HG02571 (cell line): ENCODE measurements at regions not wholly inside any gene's neighbourhood (a gene's known extent, or its start where the extent isn't known, plus 50 kb on each side); places are given as distances from the start of the nearest gene placed in this dataset.
"Not testable (repeated sequence)": the region's sequence is repeated elsewhere in the genome, so short reads cannot be mapped to it uniquely, and the experiment has no call there.

Source experiments
- ATAC-seq: cut with Tn5 transposase; IDR thresholded peaks from one replicate; pipeline ENCODE4 v1.9.1; 2021; ENCODE audit warnings: mild to moderate bottlenecking, moderate library complexity; ENCODE audit not compliant: unreplicated experiment

DNA sequence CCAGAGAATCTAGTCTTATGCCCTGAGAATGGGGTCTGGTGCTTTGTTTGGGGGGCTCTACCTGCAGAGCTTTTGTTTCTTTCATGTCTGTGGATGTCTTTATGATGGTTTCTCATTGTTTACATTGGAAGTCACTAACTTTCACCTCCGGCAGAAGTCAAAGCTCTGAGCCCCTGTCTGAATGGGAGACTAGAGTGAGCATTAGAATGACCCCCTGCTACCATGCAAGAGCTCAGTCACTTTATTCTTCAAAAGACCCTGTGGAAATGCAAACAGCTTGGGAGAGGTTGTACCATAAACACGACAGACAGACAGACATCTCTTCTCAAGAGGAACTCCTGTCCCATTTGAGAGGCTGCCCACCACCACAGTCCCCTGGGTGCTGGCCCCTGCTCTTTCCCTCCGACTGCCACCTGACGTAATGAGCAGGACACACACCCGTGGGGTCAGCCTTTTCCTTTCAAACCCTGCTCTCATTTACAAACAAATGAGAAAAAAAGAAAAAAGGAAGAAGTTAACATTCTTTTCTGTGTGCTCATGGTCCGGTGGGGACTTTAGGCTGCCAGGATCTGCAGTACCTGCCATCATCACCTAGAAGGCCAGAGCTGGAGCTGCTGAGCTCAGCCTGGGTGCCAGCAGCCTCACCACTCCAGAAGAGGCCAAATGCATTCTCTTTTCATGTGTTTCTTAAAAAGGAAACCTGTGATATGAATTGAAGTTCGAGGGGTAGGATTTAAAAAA lies 91.6 kb downstream of the FZD1 start:
- no peak for ATAC-seq

DNA sequence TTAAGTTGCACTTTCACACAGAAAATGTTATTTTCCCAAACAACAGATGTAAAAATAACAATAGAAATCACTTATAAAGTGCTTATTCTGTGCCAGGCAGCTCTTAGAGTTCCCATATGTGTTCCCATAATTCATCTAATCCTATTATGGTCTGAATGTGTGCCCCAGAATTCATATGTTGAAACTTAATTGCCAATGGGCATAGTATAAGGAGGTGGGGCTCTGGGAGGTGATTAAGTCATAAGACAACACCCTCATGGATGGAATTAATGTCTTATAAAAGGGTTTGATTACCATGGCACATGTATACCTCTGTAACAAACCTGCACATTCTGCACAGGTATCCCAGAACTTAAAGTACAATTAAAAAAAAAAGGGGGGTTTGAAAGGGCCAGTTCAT lies 92.7 kb downstream of the FZD1 start:
- no peak for ATAC-seq

DNA sequence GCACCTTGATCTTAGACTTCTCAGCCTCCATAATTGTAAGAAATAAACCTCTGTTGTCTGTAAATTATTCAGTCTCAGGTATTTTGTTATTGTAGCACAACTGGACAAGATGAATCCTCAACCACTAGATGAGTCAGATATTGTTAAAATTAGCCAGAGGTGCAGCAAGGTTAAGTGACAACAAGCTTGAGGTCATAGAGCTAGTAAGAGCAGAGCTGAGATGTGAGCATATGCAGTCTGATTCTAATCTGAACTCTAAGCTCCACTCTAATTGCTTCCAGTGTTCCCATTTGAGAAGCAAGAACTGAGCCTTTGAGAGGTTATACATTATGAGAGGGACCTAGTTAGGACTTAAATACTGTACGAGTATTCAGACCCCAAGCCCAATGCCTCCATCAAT lies 93.1 kb downstream of the FZD1 start:
- no peak for ATAC-seq

DNA sequence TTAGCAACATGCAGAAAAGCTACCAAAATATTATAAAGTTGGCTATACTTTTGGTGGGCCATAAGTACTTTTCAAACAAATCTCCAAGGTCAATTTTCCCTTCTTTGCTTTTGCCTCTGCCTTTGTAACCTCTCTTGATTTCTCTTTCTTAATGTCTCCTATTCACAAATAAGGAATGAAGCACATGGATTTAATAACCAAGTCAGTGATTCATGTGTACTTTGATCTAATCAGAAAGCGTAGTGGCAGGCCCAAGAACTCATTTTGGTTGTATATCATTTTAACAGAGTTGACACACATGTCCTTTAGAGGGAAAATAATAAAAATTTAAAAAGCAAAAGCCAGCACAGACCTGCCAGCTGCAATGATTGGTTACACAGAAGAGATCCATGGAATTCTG lies 93.7 kb downstream of the FZD1 start:
- no peak for ATAC-seq

DNA sequence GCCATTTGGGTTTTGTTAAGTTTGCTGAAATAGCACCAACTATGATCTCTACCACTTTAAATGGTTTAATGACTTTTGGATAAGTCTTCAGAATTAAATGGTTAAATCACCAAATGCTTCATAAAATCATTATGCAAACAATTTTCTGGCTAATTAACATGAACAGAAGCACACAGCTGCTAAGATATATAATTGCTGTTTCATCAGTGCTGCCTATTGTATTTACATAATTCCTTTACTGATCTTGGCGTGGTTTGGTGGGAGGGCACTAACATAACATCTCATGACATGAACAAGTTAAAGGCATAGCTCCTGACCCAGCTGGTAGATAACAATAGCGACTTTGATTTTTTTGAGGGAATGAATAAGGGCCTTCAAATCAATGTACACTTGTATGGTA lies 94.1 kb downstream of the FZD1 start:
- no peak for ATAC-seq

DNA sequence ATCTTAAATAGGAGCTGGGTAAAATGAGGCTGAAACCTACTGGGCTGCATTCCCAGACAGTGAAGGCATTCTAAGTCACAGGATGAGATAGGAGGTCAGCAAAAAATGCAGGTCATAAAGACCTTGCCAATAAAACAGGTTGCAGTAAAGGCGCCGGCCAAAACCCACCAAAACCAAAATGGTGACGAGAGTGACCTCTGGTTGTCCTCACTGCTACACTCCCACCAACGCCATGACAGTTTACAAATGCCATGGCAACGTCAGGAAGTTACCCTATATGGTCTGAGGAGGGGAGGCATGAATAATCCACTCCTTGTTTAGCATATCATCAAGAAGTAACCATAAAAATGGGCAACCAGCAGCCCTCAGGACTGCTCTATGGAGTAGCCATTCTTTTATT lies 100.9 kb downstream of the FZD1 start:
- ATAC-seq, result not testable (repeated sequence)

DNA sequence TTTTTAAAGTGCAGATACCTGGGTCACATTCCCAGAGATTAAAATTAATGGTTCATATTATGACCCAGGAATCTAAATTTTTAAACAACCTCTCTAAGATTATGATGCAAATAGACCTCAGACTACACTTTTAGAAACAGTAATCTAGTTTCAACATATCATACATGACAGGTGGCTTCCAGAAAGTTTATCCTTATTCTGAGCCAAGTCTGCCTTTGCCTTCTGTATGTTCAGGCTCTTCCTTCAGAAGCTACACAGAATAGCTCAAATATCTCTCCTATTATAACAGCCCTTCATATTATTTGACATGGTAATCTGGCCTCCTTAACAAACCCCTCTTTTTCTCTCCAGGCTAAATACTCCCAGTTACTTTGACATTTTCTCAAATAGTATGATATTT lies 101.9 kb downstream of the FZD1 start:
- no peak for ATAC-seq

DNA sequence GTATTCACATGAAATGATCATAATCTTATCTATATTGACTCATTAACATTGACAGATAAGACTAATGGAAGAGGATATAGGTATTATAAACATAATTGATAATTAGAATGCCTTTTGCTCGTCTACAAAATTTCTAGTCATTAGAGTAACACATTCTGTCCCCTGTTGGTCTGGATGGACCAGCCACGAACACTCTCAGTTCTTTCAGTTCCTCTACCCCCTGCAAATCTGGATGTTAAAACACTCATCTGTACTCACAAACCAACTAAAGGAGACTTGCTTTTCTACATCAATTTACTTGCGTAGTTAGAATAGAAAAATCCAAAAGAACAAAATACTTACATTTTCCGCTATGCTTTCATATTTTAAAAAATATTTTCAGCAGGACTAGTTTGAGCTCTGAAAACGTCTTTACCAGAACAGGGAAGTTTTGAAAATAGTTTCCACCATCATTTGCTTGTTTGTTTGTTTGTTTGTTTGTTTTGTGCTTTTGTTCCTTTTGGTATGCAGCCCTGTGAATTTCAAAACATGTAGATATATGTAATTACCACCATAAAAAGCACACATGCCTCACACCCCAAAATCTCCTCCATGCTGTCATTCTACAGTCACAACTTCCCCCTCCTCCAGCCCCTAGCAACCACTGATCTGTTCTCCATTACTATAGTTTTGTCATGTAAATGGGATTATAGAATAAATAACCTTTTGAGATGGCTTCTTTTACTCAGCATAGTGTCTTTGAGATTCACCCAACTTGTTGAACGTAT lies 103.8 kb downstream of the FZD1 start:
- ATAC-seq, result no peak

DNA sequence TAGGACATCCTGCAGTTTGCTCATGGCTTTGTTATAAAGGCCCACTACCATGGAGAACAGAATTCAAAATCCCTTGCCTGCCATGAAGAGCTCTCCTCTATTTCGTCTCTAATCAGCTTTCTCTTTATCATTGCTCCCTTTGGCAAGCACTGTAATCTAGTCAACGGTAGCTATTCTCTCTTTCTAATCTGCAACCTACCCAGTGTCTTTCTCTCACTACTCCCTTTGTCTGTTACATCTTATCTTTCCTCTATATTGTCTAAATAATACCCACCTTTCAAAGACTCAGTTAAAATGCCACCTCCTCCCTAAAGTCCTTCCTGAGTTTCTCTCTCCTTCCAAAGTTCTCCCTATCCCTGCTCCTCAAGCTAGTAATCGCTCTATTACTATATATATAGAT lies 108.1 kb downstream of the FZD1 start:
- no peak for ATAC-seq

DNA sequence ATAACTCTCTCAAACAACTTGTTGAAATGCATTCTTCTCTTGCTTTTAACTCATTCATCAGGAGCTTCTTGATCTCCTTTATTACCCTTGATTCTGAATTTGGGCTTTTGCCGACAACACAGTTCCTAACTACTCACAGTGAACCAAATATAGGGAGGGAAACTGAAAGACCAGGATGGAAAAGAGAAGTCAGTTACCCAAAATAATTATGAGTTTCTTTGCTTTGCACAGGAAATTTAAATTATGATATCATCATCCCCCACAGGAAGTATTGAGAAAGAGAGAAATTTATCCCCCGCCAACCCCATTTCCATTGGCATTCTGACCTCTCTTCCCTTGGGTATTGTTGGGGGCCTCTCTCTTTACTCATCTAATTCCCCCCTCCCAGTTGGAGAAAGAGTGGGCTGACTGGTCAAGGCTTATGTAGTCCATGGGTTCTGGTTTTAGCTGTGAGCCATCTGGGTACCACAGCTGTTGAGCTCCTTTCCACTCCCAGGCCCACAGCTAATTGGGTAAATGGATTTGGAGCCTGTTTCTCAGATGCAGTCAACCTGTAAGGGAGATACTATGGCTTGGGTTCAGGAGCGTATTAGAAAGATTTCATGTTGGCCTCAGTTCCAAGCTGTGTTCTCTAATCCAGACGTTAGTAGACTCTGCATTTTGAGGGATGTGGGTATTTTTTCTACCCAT lies 109.0 kb downstream of the FZD1 start:
- no peak for ATAC-seq

DNA sequence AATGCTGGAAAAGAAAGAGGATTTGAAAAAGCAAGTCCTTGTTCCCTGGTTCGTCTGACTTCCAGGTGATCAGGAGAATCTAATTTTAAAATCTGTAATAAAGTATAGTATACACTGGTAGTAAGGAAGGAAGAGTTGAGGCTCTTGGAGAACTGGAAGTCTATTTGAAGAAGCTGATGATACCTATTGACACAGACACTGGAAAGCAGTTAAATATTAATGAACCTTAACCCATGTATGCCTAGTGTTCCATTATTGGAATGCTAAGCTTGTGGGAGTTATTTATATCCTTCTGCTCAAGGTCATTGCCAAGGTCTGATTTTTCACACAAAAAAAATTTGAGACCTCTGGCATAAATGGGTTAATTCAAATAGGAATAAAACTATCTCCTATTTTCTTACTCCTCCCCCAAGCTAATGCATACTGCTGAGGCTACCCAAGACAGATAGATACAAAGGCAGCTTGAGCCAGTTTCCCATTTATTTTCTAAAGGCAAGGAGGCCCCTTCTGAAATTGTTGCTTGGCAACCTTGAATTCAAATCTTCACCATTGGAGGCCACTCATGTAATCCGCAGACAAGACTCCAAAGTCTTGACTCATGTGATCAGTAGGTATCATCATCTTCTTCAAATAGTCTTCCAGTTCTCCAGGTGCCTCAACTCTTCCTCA lies 110.2 kb downstream of the FZD1 start:
- ATAC-seq, result no peak

DNA sequence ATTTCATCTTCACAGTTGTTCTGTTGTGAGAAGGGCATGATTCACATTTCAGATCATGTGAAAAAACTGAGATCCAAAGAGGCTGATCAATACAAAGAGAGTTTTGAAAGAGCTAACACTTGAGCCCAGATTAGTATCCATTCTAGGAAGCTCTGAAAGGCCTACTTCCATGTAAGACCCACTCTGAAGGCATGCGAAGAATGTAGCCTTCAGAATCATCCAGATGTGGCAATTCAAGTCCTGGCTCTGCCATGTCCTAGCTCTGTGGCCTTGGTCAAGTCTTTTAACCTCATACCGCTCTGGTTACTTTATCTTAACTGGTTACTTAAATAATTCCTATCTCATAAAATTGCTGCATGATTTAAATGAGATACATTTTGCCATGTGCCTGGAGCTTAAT lies 111.1 kb downstream of the FZD1 start:
- ATAC-seq, result no peak

DNA sequence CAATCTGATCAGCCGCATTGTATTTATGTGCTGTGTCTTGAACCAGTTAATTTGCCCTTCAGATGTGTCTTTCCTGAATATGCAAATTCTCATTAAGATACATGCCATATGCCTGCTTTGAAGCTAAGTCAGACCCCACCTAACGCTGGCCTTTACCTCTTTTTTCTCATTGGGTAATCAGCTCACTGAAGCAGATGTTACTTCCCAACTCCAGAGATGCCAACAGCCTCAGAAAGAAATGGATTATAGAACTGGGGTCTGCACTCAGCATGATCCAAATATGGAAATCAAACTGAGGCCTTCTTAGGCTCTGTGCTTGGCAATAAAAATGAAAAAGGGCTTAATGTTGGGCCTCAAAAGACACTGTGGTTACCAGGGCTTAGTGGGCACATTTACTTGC lies 113.9 kb downstream of the FZD1 start:
- ATAC-seq, result no peak

DNA sequence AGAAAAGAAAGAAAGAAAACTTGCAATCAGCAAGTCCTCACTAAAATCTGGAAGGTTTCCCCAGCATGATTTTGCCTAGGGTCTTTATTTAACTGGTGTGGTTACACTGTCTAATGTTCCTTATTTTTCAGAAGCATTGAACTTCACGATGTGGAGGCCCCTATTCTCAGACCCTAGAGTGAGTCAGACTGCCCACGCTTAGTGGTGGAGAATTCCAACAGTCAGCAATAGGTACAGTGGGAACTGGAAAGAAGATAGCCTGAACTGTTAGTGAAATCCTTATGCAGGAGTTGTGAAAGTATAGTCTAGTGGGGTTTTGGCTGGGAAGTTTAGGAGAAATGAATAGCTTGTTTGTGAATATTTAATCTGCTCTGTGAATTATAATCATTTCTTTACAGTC lies 115.0 kb downstream of the FZD1 start:
- ATAC-seq, result no peak

DNA sequence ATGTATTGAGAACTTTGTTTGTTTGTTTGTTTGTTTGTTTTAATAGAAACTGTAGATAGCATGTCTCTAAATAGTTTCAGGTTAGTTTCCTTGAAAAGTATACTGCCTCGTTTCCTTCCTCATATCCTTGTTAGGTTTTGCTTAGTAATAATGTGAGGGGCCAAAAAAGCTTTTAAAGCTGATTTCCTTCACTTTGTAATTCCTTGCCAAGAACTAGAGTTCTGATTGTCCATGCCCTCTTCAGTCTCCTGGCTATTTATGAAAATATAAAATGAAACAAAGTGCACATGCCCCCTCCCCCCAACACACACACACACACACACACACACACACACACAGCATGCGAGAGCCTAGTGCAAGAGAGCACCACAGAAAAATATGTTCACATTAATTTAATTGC lies 115.8 kb downstream of the FZD1 start:
- ATAC-seq, result no peak

DNA sequence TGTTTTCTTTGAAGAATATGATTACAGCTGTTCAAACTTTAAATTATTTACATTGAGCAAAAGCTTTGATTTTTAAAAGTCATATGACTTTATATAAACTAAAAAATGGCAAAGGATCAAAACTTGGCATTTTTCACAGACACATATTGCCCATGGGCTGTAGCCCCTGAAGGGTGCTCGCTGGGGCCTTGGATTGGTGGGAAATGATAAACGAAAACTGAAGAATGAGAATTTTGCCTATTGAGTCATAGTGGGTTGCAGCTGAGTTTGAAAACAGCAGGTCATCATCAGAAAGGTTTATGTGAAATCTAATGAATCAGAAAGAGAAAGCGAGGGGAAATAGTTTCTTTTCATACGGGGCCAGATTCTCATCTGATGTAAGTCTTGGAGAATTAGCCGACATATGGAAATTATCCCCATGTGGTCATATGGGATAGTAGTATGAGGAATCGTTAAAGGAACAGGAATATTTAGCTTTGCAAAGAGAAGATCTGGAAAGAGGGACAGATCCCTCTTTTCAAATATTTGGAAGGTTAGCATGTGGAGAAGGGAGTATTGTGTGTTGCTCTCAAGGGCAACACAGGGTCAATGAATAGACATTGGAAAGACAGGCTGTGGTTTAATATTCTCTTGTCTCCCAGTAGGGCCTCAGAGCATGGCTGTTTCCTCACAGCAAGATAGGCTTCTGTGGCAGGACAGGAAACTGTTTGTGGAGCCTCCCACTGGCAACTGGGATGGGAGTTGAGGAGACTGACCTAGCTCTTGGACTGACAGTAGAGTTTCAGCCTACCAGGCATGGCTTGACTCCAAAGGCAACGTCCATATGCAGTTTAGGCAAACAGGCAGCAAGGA lies 119.0 kb downstream of the FZD1 start:
- no peak for ATAC-seq

DNA sequence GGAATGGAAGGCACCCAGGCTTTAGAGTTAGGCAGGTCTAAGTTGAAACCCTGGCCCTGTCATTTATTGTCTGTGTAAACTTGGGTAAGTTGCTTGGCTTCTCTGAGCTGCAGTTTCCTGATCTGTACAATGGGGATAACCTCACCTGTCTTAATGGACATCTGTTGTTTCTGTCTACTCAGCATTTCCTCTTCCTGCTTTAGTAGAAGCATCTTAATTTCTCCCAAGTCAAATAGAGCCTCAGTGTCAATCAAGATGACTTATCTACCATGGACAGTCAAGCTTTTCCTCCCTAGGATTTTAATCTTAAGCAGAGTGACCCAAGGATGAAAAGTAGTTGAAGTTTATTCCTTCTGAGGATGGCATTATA lies 119.7 kb downstream of the FZD1 start:
- ATAC-seq, result no peak

DNA sequence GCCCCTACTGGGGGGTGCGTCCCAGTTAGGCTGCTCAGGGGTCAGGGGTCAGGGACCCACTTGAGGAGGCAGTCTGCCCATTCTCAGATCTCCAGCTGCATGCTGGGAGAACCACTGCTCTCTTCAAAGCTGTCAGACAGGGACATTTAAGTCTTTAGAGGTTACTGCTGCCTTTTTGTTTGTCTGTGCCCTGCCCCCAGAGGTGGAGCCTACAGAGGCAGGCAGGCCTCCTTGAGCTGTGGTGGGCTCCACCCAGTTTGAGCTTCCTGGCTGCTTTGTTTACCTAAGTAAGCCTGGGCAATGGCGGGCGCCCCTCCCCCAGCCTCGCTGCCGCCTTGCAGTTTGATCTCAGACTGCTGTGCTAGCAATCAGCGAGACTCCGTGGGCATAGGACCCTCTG lies 130.5 kb downstream of the FZD1 start:
- ATAC-seq, result not testable (repeated sequence)

DNA sequence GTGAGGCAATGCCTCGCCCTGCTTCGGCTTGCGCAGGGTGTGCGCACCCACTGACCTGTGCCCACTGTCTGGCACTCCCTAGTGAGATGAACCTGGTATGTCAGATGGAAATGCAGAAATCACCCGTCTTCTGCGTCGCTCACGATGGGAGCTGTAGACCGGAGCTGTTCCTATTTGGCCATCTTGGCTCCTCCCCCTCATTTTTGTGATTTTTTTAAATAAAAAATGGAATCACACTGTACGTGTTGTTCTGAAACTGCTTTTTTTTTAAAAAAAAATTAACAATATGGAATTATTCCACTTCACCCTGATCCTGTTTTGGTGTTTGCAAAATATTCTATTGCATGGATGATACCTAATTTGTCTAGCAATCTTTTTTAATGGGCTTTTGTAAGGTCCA lies 131.1 kb downstream of the FZD1 start:
- ATAC-seq, result not testable (repeated sequence)

DNA sequence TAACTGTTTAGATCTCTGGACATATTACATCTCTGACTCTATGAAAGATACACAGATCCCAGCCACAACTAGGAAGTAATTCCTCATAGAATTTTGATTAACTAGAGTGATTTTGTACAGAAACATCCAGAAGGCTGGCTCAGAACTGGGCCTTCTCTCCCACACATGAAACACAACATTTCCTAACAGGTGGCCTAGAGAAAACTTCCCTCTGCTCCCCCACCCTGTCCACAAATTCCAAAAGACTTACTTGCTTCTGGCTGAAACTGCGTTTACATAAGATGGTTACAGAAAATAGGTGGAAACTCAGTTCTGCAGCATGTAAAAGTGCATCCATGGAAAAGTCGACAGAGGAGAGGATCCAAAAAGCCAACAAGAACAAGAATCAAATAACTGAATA lies 132.9 kb downstream of the FZD1 start:
- no peak for ATAC-seq

DNA sequence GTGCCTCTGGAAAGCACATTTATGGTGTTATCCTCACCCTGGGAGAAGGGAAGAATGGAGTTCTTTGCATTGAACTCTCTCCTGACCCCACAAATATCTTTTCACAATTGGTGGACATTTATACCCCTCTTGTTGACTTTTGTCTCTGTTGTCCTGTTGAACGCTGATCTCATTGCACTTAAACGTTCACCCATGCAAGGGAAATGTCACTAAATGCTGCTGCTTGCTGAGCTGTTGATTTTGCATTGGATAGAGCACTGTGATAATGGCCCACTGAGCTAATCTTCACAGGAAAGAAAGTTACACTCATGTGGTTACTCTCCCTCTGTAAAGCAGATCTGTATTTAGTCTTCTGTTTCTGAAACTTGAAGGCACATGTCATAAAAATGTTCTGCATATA lies 133.4 kb downstream of the FZD1 start:
- ATAC-seq, result no peak
